Neutrophil (primary cell): ENCODE measurements at regions not wholly inside any gene's neighbourhood (a gene's known extent, or its start where the extent isn't known, plus 50 kb on each side); places are given as distances from the start of the nearest gene placed in this dataset.

Source experiments
- H3K27ac ChIP-seq: fragments of 200-600 bp; sonication (generic); 2 replicates; pipeline ENCODE4 v1.5.1; 2016; ENCODE audit warnings: mild to moderate bottlenecking, moderate library complexity
- H3K27me3 ChIP-seq: fragments of 200-600 bp; sonication (generic); 2 replicates; pipeline ENCODE4 v1.6.0; 2016; ENCODE audit warnings: mild to moderate bottlenecking
- H3K36me3 ChIP-seq: fragments of 200-600 bp; sonication (generic); 2 replicates; pipeline ENCODE4 v1.5.1; 2017
- H3K4me1 ChIP-seq, 2 experiments: fragments of 200-600 bp in 1 of 2; sonication (generic) in 1 of 2; 1 replicate in 1 of 2; 2 replicates in 1 of 2; pipeline versions ENCODE4 v1.5.1 to v1.6.1; 2013 to 2016; ENCODE audit warnings: low read depth in 1 of 2, low read length in 1 of 2, mild to moderate bottlenecking in 1 of 2, moderate library complexity in 1 of 2; ENCODE audit not compliant: control insufficient read depth in 1 of 2, insufficient read depth in 1 of 2
- H3K4me3 ChIP-seq, 2 experiments: fragments of 200-600 bp in 1 of 2; sonication (generic) in 1 of 2; 1 replicate in 1 of 2; 2 replicates in 1 of 2; pipeline ENCODE4 v1.5.1; 2013 to 2016; ENCODE audit warnings: low read depth in 1 of 2, low read length in 1 of 2, mild to moderate bottlenecking in 1 of 2, moderate library complexity in 1 of 2
- H3K9me3 ChIP-seq: fragments of 200-600 bp; sonication (generic); 2 replicates; pipeline ENCODE4 v1.5.1; 2016
- CTCF ChIP-seq: fragments of 200-600 bp; sonication (generic); IDR thresholded peaks from 2 replicates; pipeline ENCODE4 v1.5.1; 2016; ENCODE audit warnings: antibody characterized with exemption

- Histone ChIP-seq H3K27ac (no peak overlapping the region), H3K9me3 (no peaks in the 10 kb centered on the region), H3K4me1 (no peaks in the 10 kb centered on the region), H3K4me3 (no peak overlapping the region), H3K36me3 (no peaks in the 10 kb centered on the region), H3K27me3 (peaks cover 49% of the 10 kb centered on the region)
- no peak for TF ChIP-seq CTCF
Observed at GRCh38 chr6:28643017-28643740, 117.5 kb downstream of the GPX5 start.

GRCh38 chr6:28646650-28647049, 121.0 kb downstream of the GPX5 start:
- no peak overlapping the region for H3K4me3 ChIP-seq
- H3K27ac ChIP-seq: no peak overlapping the region
- TF ChIP-seq CTCF: no peak
- H3K4me1 ChIP-seq: no peaks in the 10 kb centered on the region
- H3K36me3 ChIP-seq: no peaks in the 10 kb centered on the region
- no peaks in the 10 kb centered on the region for H3K9me3 ChIP-seq
- peaks cover 69% of the 10 kb centered on the region for H3K27me3 ChIP-seq

GRCh38 chr6:28648035-28648877, 122.6 kb downstream of the GPX5 start:
- Histone ChIP-seq H3K36me3 (no peaks in the 10 kb centered on the region), H3K9me3 (no peaks in the 10 kb centered on the region), H3K27ac (no peak overlapping the region), H3K4me3 (no peak overlapping the region), H3K4me1 (no peaks in the 10 kb centered on the region), H3K27me3 (peaks cover 75% of the 10 kb centered on the region)
- no peak for TF ChIP-seq CTCF

GRCh38 chr6:28648878-28649375, 123.2 kb downstream of the GPX5 start:
- no peaks in the 10 kb centered on the region for H3K36me3 ChIP-seq
- no peaks in the 10 kb centered on the region for H3K4me1 ChIP-seq
- H3K27ac ChIP-seq: no peak overlapping the region
- H3K9me3 ChIP-seq: no peaks in the 10 kb centered on the region
- H3K27me3 ChIP-seq: peaks cover 75% of the 10 kb centered on the region
- TF ChIP-seq CTCF: no peak
- no peak overlapping the region for H3K4me3 ChIP-seq

GRCh38 chr6:28651161-28651560, 125.5 kb downstream of the GPX5 start:
- no peak overlapping the region for H3K4me3 ChIP-seq
- no peak overlapping the region for H3K27ac ChIP-seq
- H3K27me3 ChIP-seq: peaks cover 68% of the 10 kb centered on the region
- TF ChIP-seq CTCF: no peak
- H3K36me3 ChIP-seq: no peaks in the 10 kb centered on the region
- H3K4me1 ChIP-seq: no peaks in the 10 kb centered on the region
- no peaks in the 10 kb centered on the region for H3K9me3 ChIP-seq
